Gastroesophageal sphincter (tissue), 4 donors: ENCODE measurements at regions not wholly inside any gene's neighbourhood (a gene's known extent, or its start where the extent isn't known, plus 50 kb on each side); places are given as distances from the start of the nearest gene placed in this dataset.

Experiments used
- ATAC-seq: fragments of 150-250 bp; one replicate; pipeline ENCODE4 v1.9.1; 2016; ENCODE audit warnings: mild to moderate bottlenecking, moderate library complexity
- H3K27ac ChIP-seq, 4 donors: fragments of 200-600 bp; sonication (generic) in 3 of 4; 1 replicate in 3 of 4; 2 replicates in 1 of 4; pipeline ENCODE4 v1.5.1; 2016 to 2019
- H3K27me3 ChIP-seq: fragments of 200-600 bp; sonication (generic); one replicate; pipeline ENCODE4 v1.5.1; 2019
- H3K36me3 ChIP-seq, 2 donors: fragments of 200-600 bp; sonication (generic); one replicate each; pipeline ENCODE4 v1.5.1; 2019; ENCODE audit warnings: control low read depth in 1 of 2
- H3K4me1 ChIP-seq, 3 donors: fragments of 200-600 bp; sonication (generic); 1 replicate in 2 of 3; 2 replicates in 1 of 3; pipeline ENCODE4 v1.5.1; 2016 to 2019; ENCODE audit warnings: control low read depth in 2 of 3
- H3K4me3 ChIP-seq, 2 donors: fragments of 200-600 bp; sonication (generic); one replicate each; pipeline ENCODE4 v1.5.1; 2019; ENCODE audit warnings: mild to moderate bottlenecking in 1 of 2, moderate library complexity in 1 of 2
- H3K9me3 ChIP-seq, 3 donors: fragments of 200-600 bp; sonication (generic); one replicate each; pipeline ENCODE4 v1.5.1; 2017 to 2019; ENCODE audit warnings: control low read depth in 2 of 3
- CTCF ChIP-seq, 4 experiments: fragments of 200-600 bp in 2 of 4; fragments of 450-650 bp in 2 of 4; sonication (generic) in 1 of 4; IDR thresholded peaks; one replicate each; pipeline ENCODE4 v1.5.1; 2017 to 2019; ENCODE audit warnings: antibody characterized with exemption in 4 of 4, mild to moderate bottlenecking in 2 of 4, moderate library complexity in 2 of 4
- EP300 ChIP-seq: sonication (generic); formaldehyde crosslinking; IDR thresholded peaks from one replicate; pipeline ENCODE4 v1.6.1; 2017; ENCODE audit warnings: antibody characterized with exemption, mild to moderate bottlenecking
- POLR2A ChIP-seq, 2 donors: fragments of 450-650 bp; IDR thresholded peaks; one replicate each; pipeline ENCODE4 v1.6.1; 2017; ENCODE audit warnings: antibody characterized with exemption in 2 of 2, mild to moderate bottlenecking in 2 of 2, moderate library complexity in 1 of 2
- POLR2AphosphoS5 ChIP-seq: sonication (generic); formaldehyde crosslinking; IDR thresholded peaks from one replicate; pipeline ENCODE4 v1.6.1; 2017; ENCODE audit warnings: antibody characterized with exemption
- WGBS, 2 donors: methylation state at CpG; one replicate each; pipeline ENCODE4 v1.1.5; 2018; ENCODE audit warnings: low coverage in 1 of 2; 5-methylcytosine and 5-hydroxymethylcytosine counted together

- Histone ChIP-seq H3K27ac (no peak overlapping the region), H3K4me1 (no peaks in the 10 kb centered on the region), H3K9me3 (peaks cover 0 to 9% (median 0%) of the 10 kb centered on the region in 3 donors), H3K4me3 (no peak overlapping the region), H3K36me3 (no peaks in the 10 kb centered on the region), H3K27me3 (no peaks in the 10 kb centered on the region)
- WGBS, 2 donors, result 20 to 36% methylated on average over 4 to 5 of the region's 5 CpGs
- no peak for TF ChIP-seq CTCF (IDR thresholded peaks at IDR 0.05)
- no peak for TF ChIP-seq POLR2AphosphoS5
- no peak for TF ChIP-seq EP300
- no peak for TF ChIP-seq POLR2A (IDR thresholded peaks at IDR 0.05)
- ATAC-seq, result no peak
Measured at GRCh38 chr16:5895976-5896375, 798.4 kb upstream of the EEF2KMT start.

- Histone ChIP-seq H3K27me3 (no peaks in the 10 kb centered on the region), H3K9me3 (peaks cover 0 to under 1% (median 0%) of the 10 kb centered on the region in 3 donors), H3K27ac (no peak overlapping the region), H3K4me1 (no peaks in the 10 kb centered on the region), H3K36me3 (no peaks in the 10 kb centered on the region), H3K4me3 (no peak overlapping the region)
- TF ChIP-seq EP300, result no peak
- TF ChIP-seq POLR2A (IDR thresholded peaks at IDR 0.05), result no peak
- TF ChIP-seq POLR2AphosphoS5, result no peak
- no peak for TF ChIP-seq CTCF (IDR thresholded peaks at IDR 0.05)
- no peak for ATAC-seq
- WGBS, 2 donors, result 73 to 79% methylated on average over 4 of the region's 4 CpGs
Measured at GRCh38 chr16:5895137-5895536, 797.5 kb upstream of the EEF2KMT start.

- peaks cover 0 to 4% (median 0%) of the 10 kb centered on the region in 3 donors for H3K9me3 ChIP-seq
Measured at GRCh38 chr16:5891296-5891695, 793.7 kb upstream of the EEF2KMT start.

GRCh38 chr16:5885521-5885920, 787.9 kb upstream of the EEF2KMT start:
- 44 to 86% methylated on average over 2 to 4 of the region's 6 CpGs for WGBS, 2 donors
- no peak overlapping the region for H3K4me3 ChIP-seq
- H3K36me3 ChIP-seq, result no peaks in the 10 kb centered on the region
- ATAC-seq, result no peak
- H3K27ac ChIP-seq, result no peak overlapping the region
- TF ChIP-seq CTCF (IDR thresholded peaks at IDR 0.05), result no peak
- TF ChIP-seq POLR2A (IDR thresholded peaks at IDR 0.05), result no peak
- no peak for TF ChIP-seq EP300
- TF ChIP-seq POLR2AphosphoS5, result no peak
- H3K27me3 ChIP-seq, result peaks cover 6% of the 10 kb centered on the region
- no peaks in the 10 kb centered on the region for H3K4me1 ChIP-seq
- peaks cover 0 to 4% (median 0%) of the 10 kb centered on the region in 3 donors for H3K9me3 ChIP-seq

More at GRCh38 chr16:5891296-5891695, 793.7 kb upstream of the EEF2KMT start:
- no peak for TF ChIP-seq POLR2AphosphoS5
- TF ChIP-seq EP300, result no peak
- no peak for TF ChIP-seq CTCF (IDR thresholded peaks at IDR 0.05)
- TF ChIP-seq POLR2A (IDR thresholded peaks at IDR 0.05), result no peak
- Histone ChIP-seq H3K36me3 (no peaks in the 10 kb centered on the region), H3K4me3 (no peak overlapping the region), H3K4me1 (no peaks in the 10 kb centered on the region), H3K27me3 (no peaks in the 10 kb centered on the region), H3K27ac (no peak overlapping the region)
- 60 to 74% methylated on average over 1 to 7 of the region's 7 CpGs for WGBS, 2 donors
- ATAC-seq, result no peak

- H3K36me3 ChIP-seq, result no peaks in the 10 kb centered on the region
- 62 to 79% methylated on average over 4 to 5 of the region's 5 CpGs for WGBS, 2 donors
- no peak for TF ChIP-seq POLR2AphosphoS5
- no peak for TF ChIP-seq POLR2A (IDR thresholded peaks at IDR 0.05)
- no peak for TF ChIP-seq EP300
- TF ChIP-seq CTCF (IDR thresholded peaks at IDR 0.05), result no peak
- peaks cover 0 to 4% (median 0%) of the 10 kb centered on the region in 3 donors for H3K9me3 ChIP-seq
- H3K4me3 ChIP-seq, result no peak overlapping the region
- no peak for ATAC-seq
- H3K27ac ChIP-seq, result no peak overlapping the region
- no peaks in the 10 kb centered on the region for H3K4me1 ChIP-seq
- peaks cover 6% of the 10 kb centered on the region for H3K27me3 ChIP-seq
Measured at GRCh38 chr16:5884996-5885395, 787.4 kb upstream of the EEF2KMT start.
